Body of pancreas (tissue), 4 donors: ENCODE measurements at regions not wholly inside any gene's neighbourhood (a gene's known extent, or its start where the extent isn't known, plus 50 kb on each side); places are given as distances from the start of the nearest gene placed in this dataset.

ENCODE experiments used
- POLR2A ChIP-seq, 3 donors: fragments of 450-650 bp; IDR thresholded peaks; one replicate each; pipeline ENCODE4 v1.6.1; 2016; ENCODE audit warnings: antibody characterized with exemption in 3 of 3, mild to moderate bottlenecking in 2 of 3
- TF ChIP-seq, protein P1 (sequence below), 7 experiments: fragments of 450-650 bp in 4 of 7; fragments of 200-600 bp in 3 of 7; sonication (generic) in 3 of 7; IDR thresholded peaks; one replicate each; pipeline ENCODE4 v1.5.1; 2016 to 2019; ENCODE audit warnings: antibody characterized with exemption in 7 of 7

DNA sequence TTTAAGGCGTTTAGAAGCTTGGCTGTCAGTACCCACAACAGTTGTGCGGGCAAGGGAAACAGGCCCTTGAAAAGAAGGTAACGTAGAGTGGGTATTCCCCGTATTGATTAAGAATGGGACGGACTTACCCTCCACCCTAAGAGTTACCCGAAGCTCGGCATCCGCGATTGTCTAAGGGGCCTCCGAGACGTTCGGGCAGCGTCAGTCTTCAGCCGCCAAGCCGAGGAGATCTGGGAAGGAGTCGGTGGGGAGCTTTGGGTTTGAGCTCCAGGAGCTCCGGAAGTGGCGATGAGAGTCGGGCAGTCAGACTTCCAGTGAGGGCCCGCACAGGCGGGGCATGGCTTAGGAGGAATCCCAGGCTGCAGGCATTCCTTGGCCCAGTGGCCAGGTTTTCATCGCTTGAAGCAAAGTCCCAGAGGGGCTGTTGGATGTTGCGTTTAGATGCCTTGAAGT, 748.2 kb upstream of the ADGRB3 start:
- TF ChIP-seq, protein P1, sequence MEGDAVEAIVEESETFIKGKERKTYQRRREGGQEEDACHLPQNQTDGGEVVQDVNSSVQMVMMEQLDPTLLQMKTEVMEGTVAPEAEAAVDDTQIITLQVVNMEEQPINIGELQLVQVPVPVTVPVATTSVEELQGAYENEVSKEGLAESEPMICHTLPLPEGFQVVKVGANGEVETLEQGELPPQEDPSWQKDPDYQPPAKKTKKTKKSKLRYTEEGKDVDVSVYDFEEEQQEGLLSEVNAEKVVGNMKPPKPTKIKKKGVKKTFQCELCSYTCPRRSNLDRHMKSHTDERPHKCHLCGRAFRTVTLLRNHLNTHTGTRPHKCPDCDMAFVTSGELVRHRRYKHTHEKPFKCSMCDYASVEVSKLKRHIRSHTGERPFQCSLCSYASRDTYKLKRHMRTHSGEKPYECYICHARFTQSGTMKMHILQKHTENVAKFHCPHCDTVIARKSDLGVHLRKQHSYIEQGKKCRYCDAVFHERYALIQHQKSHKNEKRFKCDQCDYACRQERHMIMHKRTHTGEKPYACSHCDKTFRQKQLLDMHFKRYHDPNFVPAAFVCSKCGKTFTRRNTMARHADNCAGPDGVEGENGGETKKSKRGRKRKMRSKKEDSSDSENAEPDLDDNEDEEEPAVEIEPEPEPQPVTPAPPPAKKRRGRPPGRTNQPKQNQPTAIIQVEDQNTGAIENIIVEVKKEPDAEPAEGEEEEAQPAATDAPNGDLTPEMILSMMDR (IDR thresholded peaks at IDR 0.05), result no peak
- TF ChIP-seq POLR2A (IDR thresholded peaks at IDR 0.05), result no peak
